ENCODE measurements at regions not wholly inside any gene's neighbourhood (a gene's known extent, or its start where the extent isn't known, plus 50 kb on each side); places are given as distances from the start of the nearest gene placed in this dataset.

- H3K9ac ChIP-seq: no peak overlapping the region
- TF ChIP-seq Cebpa-rat (IDR thresholded peaks at IDR 0.05): no peak
- H3K27me3 ChIP-seq: no peaks in the 10 kb centered on the region
- H3K4me2 ChIP-seq: no peak overlapping the region
- no peaks in the 10 kb centered on the region for H4K20me1 ChIP-seq
- H3K4me3 ChIP-seq: no peak overlapping the region
- no peak overlapping the region for H3K27ac ChIP-seq
- H3K9me3 ChIP-seq: peaks cover 20% of the 10 kb centered on the region
- H3K4me1 ChIP-seq: no peaks in the 10 kb centered on the region
- H3K36me3 ChIP-seq: no peaks in the 10 kb centered on the region
Observed at GRCh38 chr4:127291316-127291715, 341.4 kb upstream of the INTU start.

GRCh38 chr4:127293496-127293895 lies 339.3 kb upstream of the INTU start:
- H4K20me1 ChIP-seq: no peaks in the 10 kb centered on the region
- TF ChIP-seq Cebpa-rat (IDR thresholded peaks at IDR 0.05): no peak
- no peak overlapping the region for H3K27ac ChIP-seq
- no peaks in the 10 kb centered on the region for H3K4me1 ChIP-seq
- H3K9me3 ChIP-seq: peaks cover 33% of the 10 kb centered on the region
- no peak overlapping the region for H3K4me3 ChIP-seq
- no peaks in the 10 kb centered on the region for H3K27me3 ChIP-seq
- H3K4me2 ChIP-seq: no peak overlapping the region
- H3K36me3 ChIP-seq: no peaks in the 10 kb centered on the region
- H3K9ac ChIP-seq: no peak overlapping the region

DNA sequence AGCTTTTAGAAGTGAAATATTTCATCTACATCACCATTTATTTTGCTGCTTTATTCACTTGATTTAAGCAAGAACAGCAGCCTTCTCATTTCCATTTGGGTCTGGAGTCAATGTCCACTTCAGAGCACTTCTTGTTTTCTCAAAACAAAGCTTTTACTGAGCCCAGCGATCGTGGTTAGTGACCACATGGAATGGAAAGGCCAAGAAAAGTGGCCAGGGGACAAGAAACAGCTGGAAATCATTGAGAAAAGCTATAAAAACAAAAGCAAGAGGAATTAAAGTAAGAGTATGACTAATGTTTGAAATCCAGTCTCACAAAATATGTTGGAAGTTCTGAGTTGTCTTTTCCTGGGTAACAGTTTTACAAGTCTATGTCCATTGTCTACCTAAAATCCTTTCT lies 328.4 kb upstream of the INTU start:
- no peaks in the 10 kb centered on the region for H3K9me3 ChIP-seq
- no peak overlapping the region for H3K27ac ChIP-seq
- no peak for TF ChIP-seq Cebpa-rat (IDR thresholded peaks at IDR 0.05)
- H3K4me1 ChIP-seq: no peaks in the 10 kb centered on the region
- H3K4me2 ChIP-seq: no peak overlapping the region
- no peaks in the 10 kb centered on the region for H3K36me3 ChIP-seq
- no peak overlapping the region for H3K9ac ChIP-seq
- H4K20me1 ChIP-seq: no peaks in the 10 kb centered on the region
- no peaks in the 10 kb centered on the region for H3K27me3 ChIP-seq
- no peak overlapping the region for H3K4me3 ChIP-seq

- H3K9ac ChIP-seq: no peak overlapping the region
- no peak overlapping the region for H3K4me3 ChIP-seq
- no peaks in the 10 kb centered on the region for H3K36me3 ChIP-seq
- no peak overlapping the region for H3K4me2 ChIP-seq
- H3K27me3 ChIP-seq: no peaks in the 10 kb centered on the region
- TF ChIP-seq Cebpa-rat (IDR thresholded peaks at IDR 0.05): no peak
- H4K20me1 ChIP-seq: no peaks in the 10 kb centered on the region
- peaks cover 4% of the 10 kb centered on the region; the same call in 1 of the 2 replicates for H3K9me3 ChIP-seq
- H3K4me1 ChIP-seq: no peaks in the 10 kb centered on the region
- H3K27ac ChIP-seq: no peak overlapping the region
Observed at GRCh38 chr4:127307996-127308395, 324.8 kb upstream of the INTU start.

GRCh38 chr4:127309369-127310102 lies 323.2 kb upstream of the INTU start:
- no peaks in the 10 kb centered on the region for H3K27me3 ChIP-seq
- H3K27ac ChIP-seq: no peak overlapping the region
- peaks cover 14% of the 10 kb centered on the region for H3K9me3 ChIP-seq
- no peak overlapping the region for H3K4me3 ChIP-seq
- no peaks in the 10 kb centered on the region for H4K20me1 ChIP-seq
- H3K9ac ChIP-seq: no peak overlapping the region
- H3K36me3 ChIP-seq: no peaks in the 10 kb centered on the region
- no peak overlapping the region for H3K4me2 ChIP-seq
- TF ChIP-seq Cebpa-rat (IDR thresholded peaks at IDR 0.05): no peak
- no peaks in the 10 kb centered on the region for H3K4me1 ChIP-seq

GRCh38 chr4:127311371-127311770 lies 321.4 kb upstream of the INTU start:
- Histone ChIP-seq H3K36me3 (no peaks in the 10 kb centered on the region), H3K4me3 (no peak overlapping the region), H3K9ac (no peak overlapping the region), H3K27ac (no peak overlapping the region), H3K9me3 (peaks cover 14% of the 10 kb centered on the region), H3K4me2 (no peak overlapping the region), H4K20me1 (no peaks in the 10 kb centered on the region), H3K4me1 (no peaks in the 10 kb centered on the region), H3K27me3 (no peaks in the 10 kb centered on the region)
- TF ChIP-seq Cebpa-rat (IDR thresholded peaks at IDR 0.05): no peak

DNA sequence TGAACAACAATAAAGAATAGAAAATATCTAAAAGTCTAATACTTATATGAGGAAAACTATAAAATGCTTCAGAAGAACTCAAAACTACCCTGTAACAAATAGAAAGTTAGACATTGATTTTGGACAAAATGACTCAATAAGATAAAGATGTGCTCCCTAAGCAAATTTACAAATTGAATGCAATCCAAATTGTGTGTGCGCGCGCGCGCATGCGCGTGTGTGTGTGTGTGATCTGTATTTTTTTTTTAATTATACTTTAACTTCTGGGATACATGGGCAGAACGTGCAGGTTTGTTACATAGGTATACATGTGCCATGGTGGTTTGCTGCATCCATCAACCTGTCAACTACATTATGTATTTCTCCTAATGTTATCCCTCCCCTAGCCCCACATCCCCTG lies 320.8 kb upstream of the INTU start:
- Histone ChIP-seq H3K36me3 (no peaks in the 10 kb centered on the region), H4K20me1 (no peaks in the 10 kb centered on the region), H3K27me3 (no peaks in the 10 kb centered on the region), H3K4me1 (no peaks in the 10 kb centered on the region), H3K9me3 (peaks cover 14% of the 10 kb centered on the region), H3K4me3 (no peak overlapping the region), H3K4me2 (no peak overlapping the region), H3K9ac (no peak overlapping the region), H3K27ac (no peak overlapping the region)
- TF ChIP-seq Cebpa-rat (IDR thresholded peaks at IDR 0.05): no peak

GRCh38 chr4:127313767-127314166 lies 319.0 kb upstream of the INTU start:
- Histone ChIP-seq H3K27ac (no peak overlapping the region), H3K9ac (no peak overlapping the region), H4K20me1 (no peaks in the 10 kb centered on the region), H3K27me3 (no peaks in the 10 kb centered on the region), H3K4me1 (no peaks in the 10 kb centered on the region), H3K36me3 (no peaks in the 10 kb centered on the region), H3K9me3 (peaks cover 14% of the 10 kb centered on the region), H3K4me3 (no peak overlapping the region), H3K4me2 (no peak overlapping the region)
- no peak for TF ChIP-seq Cebpa-rat (IDR thresholded peaks at IDR 0.05)

- Histone ChIP-seq H3K27ac (no peak overlapping the region), H4K20me1 (no peaks in the 10 kb centered on the region), H3K9me3 (peaks cover 21% of the 10 kb centered on the region), H3K27me3 (no peaks in the 10 kb centered on the region), H3K9ac (no peak overlapping the region), H3K4me1 (no peaks in the 10 kb centered on the region), H3K4me2 (no peak overlapping the region), H3K4me3 (no peak overlapping the region), H3K36me3 (no peaks in the 10 kb centered on the region)
- TF ChIP-seq Cebpa-rat (IDR thresholded peaks at IDR 0.05): no peak
Observed at GRCh38 chr4:127327491-127327890, 305.3 kb upstream of the INTU start.

- no peaks in the 10 kb centered on the region for H3K27me3 ChIP-seq
- H3K9ac ChIP-seq: no peak overlapping the region
- H3K4me3 ChIP-seq: no peak overlapping the region
- no peak overlapping the region for H3K4me2 ChIP-seq
- no peaks in the 10 kb centered on the region for H3K4me1 ChIP-seq
- no peak overlapping the region for H3K27ac ChIP-seq
- no peaks in the 10 kb centered on the region for H3K9me3 ChIP-seq
- H3K36me3 ChIP-seq: no peaks in the 10 kb centered on the region
- no peak for TF ChIP-seq Cebpa-rat (IDR thresholded peaks at IDR 0.05)
- H4K20me1 ChIP-seq: no peaks in the 10 kb centered on the region
Observed at GRCh38 chr4:127335073-127335620, 297.6 kb upstream of the INTU start.

Measured in BLaER1 (cell line).